GM18951 (cell line): ENCODE measurements at regions not wholly inside any gene's neighbourhood (a gene's known extent, or its start where the extent isn't known, plus 50 kb on each side); places are given as distances from the start of the nearest gene placed in this dataset.

Source experiments
- POLR2A ChIP-seq: IDR thresholded peaks from 4 replicates; pipeline ENCODE4 v1.6.1; 2011; ENCODE audit warnings: mild to moderate bottlenecking; ENCODE audit not compliant: insufficient read length, insufficient read depth; ENCODE audit errors: extremely low read depth
- in situ Hi-C: fragments of 300-500 bp; cut with MboI; formaldehyde crosslinking; loops from one replicate; pipeline ENCODE4 v1.12.0; 2022; ENCODE audit warnings: low sequenced_read_pairs, mixed read lengths, inconsistent platforms; ENCODE audit not compliant: unreplicated experiment

DNA sequence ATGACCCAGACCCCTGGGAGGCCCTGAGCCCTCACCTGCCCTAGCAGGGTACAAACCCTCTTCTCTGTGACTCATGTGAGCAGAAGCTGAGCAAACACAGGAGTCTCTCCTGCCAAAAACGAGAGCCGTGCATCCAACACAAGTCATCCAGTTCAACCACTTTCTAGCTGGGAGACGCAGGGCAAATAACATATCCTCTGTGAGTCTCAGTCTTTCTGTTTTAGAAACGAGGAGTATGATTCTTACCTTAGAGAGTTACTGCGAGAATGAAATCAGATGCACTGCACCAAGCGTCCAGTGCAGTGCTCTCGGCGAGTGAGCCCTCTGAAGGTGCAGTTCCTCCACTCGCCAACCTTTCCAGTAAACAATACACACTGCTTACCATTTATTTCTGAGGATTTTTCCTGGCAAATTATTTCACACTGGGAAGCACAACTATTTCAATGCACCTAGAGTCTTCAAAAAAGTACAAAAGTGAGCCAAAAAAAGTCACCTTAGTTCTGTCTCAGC, 331.8 kb upstream of the MYT1L start:
- no peak for TF ChIP-seq POLR2A
- in situ Hi-C loops = no loop called here

DNA sequence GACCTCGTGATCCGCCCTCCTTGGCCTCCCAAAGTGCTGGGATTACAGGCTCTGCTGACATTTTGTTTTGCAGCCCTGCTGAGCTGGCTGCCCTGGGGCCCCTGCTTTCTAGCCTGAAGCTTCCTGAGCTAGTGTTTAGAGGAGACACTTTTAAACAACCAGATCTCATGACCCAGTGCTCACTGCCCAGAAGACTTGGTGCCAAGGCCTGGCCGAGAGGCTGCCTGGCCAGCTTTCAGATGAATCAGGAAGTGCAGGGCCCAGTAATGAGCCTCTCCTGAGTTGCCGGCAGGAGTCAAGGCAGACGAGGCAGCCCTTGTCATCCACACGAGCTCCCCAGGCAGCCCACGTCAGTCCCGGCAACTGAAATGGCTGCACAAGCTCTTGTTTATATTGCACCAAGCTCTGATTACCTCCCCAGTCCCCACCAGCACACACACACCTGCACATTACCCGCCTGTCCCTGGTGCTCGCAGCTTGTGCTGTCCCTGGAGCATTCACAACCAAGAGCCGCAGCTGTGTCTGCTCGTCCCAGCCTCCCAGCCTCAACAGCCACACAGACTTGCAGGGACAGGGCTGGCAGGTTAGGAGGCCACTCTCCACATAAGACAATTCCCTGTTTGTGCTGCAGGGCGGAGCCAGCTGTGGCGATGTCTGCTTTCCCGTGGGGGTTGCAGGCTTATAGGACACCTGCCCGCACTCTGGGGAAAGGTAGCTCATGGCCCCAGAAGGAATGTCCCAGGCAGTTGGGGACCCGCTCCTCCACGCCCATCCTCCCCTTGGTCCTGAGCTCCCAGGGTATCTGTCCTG, 331.2 kb upstream of the MYT1L start:
- in situ Hi-C loops = no loop called here
- TF ChIP-seq POLR2A = no peak

DNA sequence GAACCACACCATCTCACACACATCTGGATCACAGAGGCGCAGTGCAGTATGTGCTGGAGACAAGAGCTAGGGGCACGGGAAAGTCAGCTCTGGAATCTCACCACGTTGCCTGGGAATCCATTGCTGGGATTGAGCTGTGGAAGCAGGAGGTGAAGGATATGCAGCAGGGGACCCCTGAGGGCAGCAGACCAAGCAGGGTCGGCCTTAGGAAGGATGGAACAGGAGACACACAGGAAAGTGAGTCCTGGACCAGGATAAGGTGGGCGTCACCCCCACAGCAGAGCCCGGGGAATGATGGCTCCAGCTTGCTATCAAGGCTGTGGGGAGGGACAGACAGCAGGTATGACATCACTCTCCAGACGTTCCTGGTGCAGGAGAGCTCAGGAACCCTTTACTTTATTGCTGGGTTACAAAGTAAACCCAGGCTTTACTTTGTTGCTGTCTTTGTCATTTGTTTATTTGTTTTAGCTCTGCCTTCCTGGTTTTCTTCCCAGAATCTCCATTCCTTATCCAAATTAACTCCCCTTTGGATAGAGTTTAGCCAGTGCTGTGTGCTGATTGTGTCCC, 329.8 kb upstream of the MYT1L start:
- TF ChIP-seq POLR2A = no peak
- in situ Hi-C loops = no loop called here

GRCh38 chr2:2657121-2657962, 326.3 kb upstream of the MYT1L start:
- no peak for TF ChIP-seq POLR2A
- in situ Hi-C loops = no loop called here

DNA sequence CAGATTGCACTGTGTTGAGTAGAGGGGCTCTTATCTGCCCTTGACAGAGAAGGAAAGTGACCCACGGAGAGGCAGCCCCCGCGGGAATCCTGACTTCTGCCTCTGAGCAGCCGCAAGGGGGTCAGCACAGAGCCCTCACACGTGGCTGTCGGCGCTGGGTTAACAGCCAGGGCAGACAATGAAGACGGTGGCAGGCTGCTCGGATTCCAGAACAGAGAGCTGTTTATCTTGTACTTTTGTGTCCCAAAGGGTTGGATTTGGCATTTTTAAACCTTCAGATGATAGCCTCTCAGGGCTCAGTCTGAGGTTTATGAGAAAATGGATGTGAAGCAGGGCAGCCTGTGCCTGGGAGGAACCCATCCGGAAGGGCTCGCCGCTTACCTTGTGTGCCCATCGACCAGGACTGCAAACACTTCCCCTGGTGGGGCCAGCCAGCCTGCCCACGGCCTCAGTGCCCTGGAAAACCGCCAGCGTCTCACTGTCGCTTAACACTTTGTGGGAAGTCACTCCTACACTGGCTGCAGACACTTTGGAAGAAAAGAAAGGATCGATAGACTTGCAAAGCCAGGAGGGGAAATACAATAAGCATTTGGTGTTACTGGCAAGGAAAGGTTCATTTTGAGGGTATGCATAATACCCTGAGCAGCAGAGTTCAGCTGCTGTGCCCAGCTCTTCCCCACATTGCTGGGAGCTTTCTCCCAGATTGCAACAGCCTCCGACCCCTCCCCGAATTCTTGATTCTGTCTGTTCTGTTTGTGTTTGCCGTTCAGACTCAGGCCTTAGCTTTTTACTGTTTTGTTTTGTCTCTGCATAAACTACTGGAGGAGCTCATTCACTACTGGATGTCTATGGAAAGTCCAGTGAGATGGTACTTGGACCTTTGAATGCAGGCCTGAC, 325.3 kb upstream of the MYT1L start:
- in situ Hi-C loops = no loop called here
- no peak for TF ChIP-seq POLR2A

DNA sequence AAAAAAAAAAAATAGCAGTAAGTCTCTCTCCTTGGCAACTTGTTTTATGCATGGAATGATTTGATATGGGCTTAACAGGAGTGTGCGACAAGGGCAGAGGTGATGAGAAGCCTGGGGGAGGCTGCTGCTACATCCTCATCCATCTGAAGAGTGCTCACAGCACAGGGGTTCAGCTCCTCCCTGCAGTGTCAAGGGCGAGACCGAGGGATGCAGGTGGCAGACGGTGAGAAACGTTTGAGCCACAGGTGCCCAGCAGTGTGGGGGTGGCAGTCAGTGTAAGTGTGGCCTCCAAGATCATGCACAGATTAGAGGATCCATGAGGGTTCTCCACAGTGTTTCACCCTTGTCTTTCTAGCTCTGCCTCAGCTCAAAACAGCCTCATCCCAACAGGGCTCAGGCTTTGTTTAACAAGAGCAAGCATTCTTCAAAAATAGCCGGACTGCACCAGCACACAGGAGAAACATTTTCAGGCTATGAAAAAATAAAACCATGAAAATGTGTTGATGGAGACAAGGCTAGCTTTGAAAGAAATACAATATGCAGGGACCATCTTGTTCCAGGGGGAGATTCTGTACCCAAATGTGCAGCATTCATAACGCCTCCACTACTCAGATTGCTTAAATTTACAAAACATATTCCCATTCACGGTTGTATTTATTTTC, 324.5 kb upstream of the MYT1L start:
- no peak for TF ChIP-seq POLR2A
- in situ Hi-C loops = no loop called here

DNA sequence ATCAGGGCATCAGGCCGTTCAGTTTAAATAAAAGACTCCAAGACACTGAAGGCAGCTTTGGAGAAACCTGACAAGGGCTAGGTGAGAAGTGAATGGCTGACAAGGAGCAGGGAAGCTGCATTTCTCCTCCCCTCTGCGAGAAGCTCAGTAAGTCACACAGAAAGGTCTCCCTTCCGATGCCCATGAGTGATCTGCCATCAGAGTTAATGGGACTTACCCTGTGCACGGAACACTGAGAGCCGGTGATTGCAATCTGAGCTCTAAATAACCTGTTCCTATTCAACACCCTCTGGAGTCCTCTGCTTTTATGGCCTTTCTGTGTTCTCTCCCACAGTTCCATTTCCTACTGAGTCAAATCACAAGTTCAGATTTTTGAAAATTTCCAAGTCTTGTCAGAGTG, 322.2 kb upstream of the MYT1L start:
- in situ Hi-C loops = no loop called here

DNA sequence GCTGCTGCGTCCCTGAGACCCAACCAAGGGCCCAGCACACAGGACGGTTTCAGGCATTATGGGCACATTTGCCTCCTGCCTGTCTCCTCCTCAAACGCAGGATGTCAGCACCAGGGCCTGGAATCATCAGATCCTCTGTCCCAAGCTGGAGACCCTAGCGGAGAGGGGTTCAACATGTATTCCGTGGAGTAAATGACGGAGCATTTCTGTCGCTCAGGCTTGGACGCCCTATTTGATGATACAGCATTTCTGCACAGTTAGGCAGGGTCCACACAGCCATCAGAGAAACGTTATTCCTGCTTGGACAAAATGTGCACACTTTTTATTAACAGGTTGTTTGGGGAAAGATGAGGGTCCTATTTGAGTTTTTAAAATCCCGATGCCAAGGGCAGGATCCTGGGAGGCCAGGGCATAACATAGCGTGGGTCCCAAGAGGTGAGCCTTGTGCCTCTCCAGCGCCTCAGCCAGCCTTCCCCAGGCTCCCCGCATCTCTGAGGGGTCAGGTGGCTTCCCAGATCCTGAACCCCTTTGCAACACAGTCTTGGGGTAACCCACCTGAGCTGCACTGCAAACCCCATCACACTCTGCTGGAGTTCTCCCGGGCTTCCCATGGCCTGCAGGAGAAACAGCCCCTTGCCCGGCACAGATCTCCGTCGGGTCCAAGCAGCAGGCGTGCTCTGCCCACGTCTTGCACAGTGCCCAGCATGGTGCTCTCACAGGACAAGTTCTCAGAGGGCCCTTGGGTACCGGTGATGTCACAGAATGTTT, 319.7 kb upstream of the MYT1L start:
- no peak for TF ChIP-seq POLR2A
- in situ Hi-C loops = no loop called here

More for the DNA sequence above, 322.2 kb upstream of the MYT1L start:
- TF ChIP-seq POLR2A = no peak

DNA sequence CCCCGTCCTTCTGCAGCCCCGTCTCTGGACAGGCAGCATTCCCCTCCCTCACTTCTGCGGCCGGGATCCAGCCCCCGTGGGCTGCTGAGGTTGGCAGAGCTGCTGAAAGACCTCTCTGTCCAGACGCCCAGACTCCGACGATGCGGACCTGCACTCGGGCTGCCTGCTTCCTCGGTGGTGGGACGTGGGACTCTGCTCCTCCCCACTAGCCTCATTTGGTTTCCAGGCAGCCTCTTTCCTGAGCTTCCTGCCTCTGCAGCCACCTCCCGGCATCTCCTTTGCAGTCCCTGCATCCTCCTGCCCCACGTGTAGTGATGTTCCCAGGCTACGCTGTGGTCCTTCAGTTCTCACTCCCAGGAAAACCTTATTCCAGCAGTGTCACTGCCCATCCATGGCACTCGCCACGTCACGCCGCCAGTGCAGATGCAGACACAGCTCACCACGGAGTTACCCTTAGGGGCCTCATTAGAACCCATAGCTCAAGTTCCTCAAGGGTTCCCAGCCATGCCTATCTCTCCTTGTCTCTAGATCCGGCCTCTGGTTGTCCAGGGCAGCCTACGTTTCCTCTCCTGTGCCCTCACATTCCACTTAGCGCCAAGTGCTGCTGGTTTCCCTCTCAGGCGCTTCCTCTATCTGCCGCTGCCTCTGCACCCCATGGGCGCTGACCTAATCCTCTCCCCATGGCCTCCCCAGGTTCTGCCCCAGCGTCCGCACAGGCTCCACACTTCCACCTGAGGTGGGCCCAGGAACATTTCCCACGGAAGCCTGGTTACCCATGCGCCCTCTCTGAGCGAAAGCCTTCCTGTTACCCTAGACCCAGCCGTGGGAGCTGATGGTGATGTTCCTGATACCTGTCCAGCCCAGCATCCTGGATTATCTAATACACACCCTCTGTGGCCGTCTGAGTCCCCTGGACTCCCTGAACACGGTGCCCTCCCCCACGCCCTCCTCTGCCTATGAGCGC, 318.3 kb upstream of the MYT1L start:
- no peak for TF ChIP-seq POLR2A
- in situ Hi-C loops = no loop called here

- no peak for TF ChIP-seq POLR2A
- in situ Hi-C loops = no loop called here
Observed at GRCh38 chr2:2648094-2648493, 317.0 kb upstream of the MYT1L start.
